GM19468 (cell line): ENCODE measurements at regions not wholly inside any gene's neighbourhood (a gene's known extent, or its start where the extent isn't known, plus 50 kb on each side); places are given as distances from the start of the nearest gene placed in this dataset.
"Not testable (repeated sequence)": the region's sequence is repeated elsewhere in the genome, so short reads cannot be mapped to it uniquely, and the experiment has no call there.

Source experiments
- ATAC-seq: cut with Tn5 transposase; IDR thresholded peaks from one replicate; pipeline ENCODE4 v1.9.1; 2021; ENCODE audit warnings: mild to moderate bottlenecking, moderate library complexity, moderate number of reproducible peaks; ENCODE audit not compliant: unreplicated experiment; ENCODE audit errors: extremely low read depth

GRCh38 chr4:126172126-126172525 lies 857.4 kb downstream of the FAT4 start:
- ATAC-seq = no peak

- ATAC-seq = no peak
Measured at GRCh38 chr4:126174627-126175026, 859.9 kb downstream of the FAT4 start.

GRCh38 chr4:126180642-126181041 lies 865.9 kb downstream of the FAT4 start:
- ATAC-seq = no peak

- no peak for ATAC-seq
Measured at GRCh38 chr4:126182336-126182735, 867.6 kb downstream of the FAT4 start.

GRCh38 chr4:126182786-126183185 lies 868.0 kb downstream of the FAT4 start:
- ATAC-seq = no peak

GRCh38 chr4:126183206-126183605 lies 868.5 kb downstream of the FAT4 start:
- ATAC-seq = no peak

GRCh38 chr4:126191536-126191935 lies 876.8 kb downstream of the FAT4 start:
- ATAC-seq = no peak

GRCh38 chr4:126192506-126192905 lies 877.8 kb downstream of the FAT4 start:
- no peak for ATAC-seq

- not testable (repeated sequence) for ATAC-seq
Measured at GRCh38 chr4:126201251-126202138, 886.7 kb downstream of the FAT4 start.

GRCh38 chr4:126202226-126202625 lies 887.5 kb downstream of the FAT4 start:
- no peak for ATAC-seq

- ATAC-seq = no peak
Measured at GRCh38 chr4:126207910-126208309, 893.2 kb downstream of the FAT4 start.

- ATAC-seq = no peak
Measured at GRCh38 chr4:126209147-126209546, 894.4 kb downstream of the FAT4 start.

GRCh38 chr4:126213996-126214395 lies 899.2 kb downstream of the FAT4 start:
- ATAC-seq = no peak

GRCh38 chr4:126215759-126216158 lies 901.0 kb downstream of the FAT4 start:
- ATAC-seq = no peak

- ATAC-seq = no peak
Measured at GRCh38 chr4:126216611-126217010, 901.9 kb downstream of the FAT4 start.

- no peak for ATAC-seq
Measured at GRCh38 chr4:126221282-126221681, 906.5 kb downstream of the FAT4 start.

- no peak for ATAC-seq
Measured at GRCh38 chr4:126221717-126222340, 907.1 kb downstream of the FAT4 start.

- no peak for ATAC-seq
Measured at GRCh38 chr4:126223784-126224407, 909.1 kb downstream of the FAT4 start.

GRCh38 chr4:126227428-126227827 lies 912.7 kb downstream of the FAT4 start:
- no peak for ATAC-seq

- no peak for ATAC-seq
Measured at GRCh38 chr4:126230269-126230668, 915.5 kb downstream of the FAT4 start.

GRCh38 chr4:126233483-126233882 lies 918.7 kb downstream of the FAT4 start:
- no peak for ATAC-seq
